GM18520 (cell line): ENCODE measurements at regions not wholly inside any gene's neighbourhood (a gene's known extent, or its start where the extent isn't known, plus 50 kb on each side); places are given as distances from the start of the nearest gene placed in this dataset.
"Not testable (repeated sequence)": the region's sequence is repeated elsewhere in the genome, so short reads cannot be mapped to it uniquely, and the experiment has no call there.

Experiments
- ATAC-seq: cut with Tn5 transposase; IDR thresholded peaks from one replicate; pipeline ENCODE4 v1.9.1; 2021; ENCODE audit not compliant: unreplicated experiment

DNA sequence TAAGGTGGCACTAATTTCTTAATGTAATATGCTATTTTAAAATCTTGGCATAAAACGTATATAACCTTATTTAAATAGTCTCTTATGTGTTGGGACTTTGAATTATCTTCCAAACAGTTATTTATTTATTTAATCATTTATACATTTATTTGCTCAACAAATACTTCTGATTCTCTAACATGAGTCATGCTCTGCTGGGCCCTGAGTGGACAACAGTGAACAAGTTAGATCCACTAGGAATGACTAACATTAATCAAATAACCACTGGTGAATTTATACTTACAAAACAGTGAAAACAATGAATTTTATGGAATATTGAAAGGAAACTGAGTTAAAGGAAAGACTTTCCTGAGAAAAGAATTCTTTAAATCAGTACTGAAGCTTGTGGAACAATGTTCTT lies 1257.2 kb upstream of the CHAC2 start:
- no peak for ATAC-seq

DNA sequence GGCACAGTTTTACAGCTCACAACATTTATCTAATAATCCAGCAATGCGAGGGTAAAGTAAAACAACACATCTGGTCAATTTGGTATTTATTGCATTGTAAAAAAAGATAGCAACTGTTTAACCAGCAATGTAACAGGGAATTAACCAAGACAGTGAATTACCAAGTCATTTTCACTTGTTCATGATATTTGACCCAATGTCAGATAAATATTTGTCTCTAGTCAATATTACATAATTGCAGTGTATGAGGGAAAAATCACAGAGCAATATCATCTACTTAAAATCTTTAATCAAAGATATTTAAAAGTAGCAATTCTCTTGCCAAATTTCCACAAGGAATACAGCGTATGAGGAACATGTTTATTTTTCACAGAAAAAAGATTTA lies 1265.1 kb upstream of the CHAC2 start:
- no peak for ATAC-seq

DNA sequence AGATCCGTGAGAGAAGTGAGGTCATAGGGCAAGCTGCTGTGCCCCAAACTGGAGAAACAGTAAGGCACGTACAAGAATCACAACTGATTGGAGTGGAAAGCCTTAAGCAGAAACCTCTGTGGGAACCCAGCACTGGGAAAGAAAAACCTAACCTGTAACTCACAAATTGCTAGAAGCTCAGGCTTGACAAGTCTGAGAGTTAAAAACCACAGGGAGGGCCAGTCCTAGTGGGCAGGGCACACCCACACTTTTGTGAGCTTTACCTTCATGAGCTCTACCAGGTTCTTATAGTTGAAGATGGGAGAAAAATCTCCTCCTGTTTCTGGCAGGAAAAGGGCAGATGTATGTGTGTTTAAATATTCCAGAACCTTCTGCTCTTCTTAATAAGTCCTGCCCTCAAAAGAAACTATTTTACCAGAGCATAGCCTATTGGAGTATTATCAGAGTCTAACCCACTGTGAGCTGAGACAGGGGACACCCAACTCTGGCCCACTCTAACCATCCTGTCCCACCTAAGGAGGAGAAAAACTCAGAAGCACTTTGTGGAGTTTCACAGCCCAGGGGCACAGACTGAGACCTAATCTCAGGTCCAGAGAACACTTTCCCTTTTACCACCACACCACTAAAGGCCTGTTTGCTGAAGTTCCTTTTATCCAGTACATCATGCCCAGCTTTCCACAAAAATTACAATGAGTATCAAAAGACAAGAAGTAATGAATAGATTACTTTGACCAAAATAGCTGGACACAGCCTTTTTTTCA lies 1265.7 kb upstream of the CHAC2 start:
- no peak for ATAC-seq

DNA sequence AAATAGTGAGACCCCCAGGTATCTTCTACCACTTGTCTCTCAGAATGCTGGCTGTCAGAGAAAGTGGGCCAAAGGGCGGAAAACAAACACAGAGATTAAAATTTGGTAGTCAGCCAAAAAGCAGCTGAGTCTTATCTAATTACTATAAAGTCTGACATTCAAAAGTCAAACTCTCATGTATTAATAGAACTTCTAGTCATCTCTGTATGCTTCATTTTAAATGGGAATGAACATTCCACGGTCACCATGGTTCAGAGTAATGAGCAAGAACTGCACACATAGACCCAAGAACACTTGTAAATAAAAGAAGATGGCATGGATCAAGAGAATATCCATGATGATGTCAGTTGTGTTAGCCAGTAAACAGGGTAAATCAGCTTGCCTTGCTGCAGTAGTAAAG lies 1267.0 kb upstream of the CHAC2 start:
- ATAC-seq = no peak

DNA sequence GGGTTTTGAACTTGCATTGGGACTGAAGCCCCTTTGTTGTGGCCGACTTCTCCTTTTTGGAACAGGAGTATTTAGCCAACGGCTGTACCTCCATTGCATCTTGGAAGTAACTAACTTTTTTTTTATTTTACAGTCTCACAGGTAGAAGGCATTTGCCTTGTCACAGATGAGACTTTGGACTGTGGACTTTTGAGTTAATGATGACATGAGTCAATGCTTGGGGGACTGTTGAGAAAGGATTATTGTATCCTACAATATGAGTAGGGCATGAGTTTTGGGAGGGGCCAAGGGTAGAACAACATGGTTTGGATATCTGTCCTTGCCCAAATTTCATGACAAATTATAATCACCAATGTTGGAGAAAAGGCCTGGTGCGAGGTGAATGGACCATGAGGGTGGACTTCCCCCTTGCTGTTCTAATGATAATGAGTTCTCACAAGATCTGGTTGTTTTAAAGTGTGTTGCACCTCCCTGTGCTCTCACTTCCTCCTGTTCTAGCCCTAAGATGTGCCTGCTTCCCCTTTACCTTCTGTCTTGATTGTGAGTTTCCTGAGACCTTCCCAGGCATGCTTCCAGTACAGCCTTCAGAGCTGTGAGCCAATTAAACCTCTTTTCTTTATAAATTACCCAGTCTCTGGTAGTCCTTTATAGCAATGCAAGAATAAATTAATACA lies 1269.4 kb upstream of the CHAC2 start:
- no peak for ATAC-seq

DNA sequence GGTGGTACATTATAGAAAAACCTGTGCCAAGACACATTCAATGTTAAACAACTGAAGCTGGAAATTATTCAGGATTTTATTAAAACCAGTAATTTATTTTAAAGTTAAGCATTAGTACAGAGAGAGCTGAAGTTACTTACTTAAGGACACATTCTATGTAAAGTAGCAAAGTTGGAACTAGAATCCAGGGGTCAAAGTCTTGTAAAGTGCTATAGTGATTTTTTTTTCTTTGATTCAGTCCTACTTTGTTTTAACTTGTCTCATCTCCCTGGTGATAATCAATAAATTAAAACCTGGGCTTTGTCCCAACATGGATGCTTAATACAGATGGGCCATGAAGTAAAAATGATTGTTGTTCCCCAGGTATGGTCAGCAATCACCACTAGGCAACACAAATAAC lies 1271.8 kb upstream of the CHAC2 start:
- no peak for ATAC-seq

DNA sequence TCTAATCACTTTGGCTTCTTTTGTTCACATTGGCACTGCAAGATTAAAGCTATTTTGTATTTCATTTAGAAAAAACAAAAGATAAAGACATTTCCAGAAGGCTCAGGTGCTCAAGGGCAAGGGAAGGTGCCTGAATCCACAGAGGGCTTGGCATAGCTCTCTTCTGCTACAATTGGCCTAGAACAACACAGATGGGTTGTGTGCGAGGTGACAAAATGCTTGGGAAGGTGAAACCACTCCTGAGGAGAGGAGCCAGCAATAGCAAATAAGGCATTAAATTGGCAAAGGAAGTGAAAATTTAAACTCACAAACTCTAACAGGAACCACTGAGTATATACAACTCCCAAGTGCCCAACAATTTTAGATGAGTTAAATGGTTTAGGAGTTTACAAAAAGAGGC lies 1290.4 kb upstream of the CHAC2 start:
- no peak for ATAC-seq

DNA sequence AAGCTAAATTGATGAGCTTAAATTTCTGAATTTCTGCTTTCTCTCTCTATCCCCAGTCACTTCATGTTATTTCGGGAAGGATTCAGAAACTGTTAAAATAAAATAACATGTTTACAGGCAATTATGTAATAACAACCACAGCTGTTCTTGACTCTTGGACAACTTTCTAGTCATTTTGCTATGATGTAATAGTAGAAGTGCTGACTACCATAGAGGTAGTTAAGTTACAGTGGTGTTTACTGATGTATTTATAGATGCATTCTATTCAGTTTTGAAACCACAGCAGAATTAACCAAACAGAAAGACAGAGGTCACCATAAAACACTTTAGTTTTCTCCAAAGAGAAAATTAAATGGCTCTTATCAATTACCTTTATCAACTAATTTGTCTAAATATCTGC lies 1292.0 kb upstream of the CHAC2 start:
- ATAC-seq = no peak

DNA sequence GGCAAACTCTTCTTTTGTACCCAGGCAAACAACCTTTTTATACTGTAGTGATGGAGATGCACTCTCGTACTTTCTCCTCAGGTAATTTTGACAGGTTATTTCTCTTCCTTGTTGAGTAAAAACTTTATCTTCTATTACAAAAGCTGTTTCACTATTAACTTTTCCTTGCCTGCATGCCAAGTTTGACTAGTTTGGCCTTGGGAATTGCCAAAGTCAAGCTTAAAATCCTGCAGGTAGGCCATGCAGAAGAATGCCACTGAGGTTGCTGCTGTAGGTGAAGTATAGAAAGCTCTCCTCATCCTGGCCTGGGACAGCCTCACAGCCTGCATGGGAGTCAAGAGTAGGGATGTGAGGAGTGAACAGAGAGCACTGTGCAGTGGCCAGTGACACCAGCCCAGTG lies 1293.5 kb upstream of the CHAC2 start:
- ATAC-seq = no peak

DNA sequence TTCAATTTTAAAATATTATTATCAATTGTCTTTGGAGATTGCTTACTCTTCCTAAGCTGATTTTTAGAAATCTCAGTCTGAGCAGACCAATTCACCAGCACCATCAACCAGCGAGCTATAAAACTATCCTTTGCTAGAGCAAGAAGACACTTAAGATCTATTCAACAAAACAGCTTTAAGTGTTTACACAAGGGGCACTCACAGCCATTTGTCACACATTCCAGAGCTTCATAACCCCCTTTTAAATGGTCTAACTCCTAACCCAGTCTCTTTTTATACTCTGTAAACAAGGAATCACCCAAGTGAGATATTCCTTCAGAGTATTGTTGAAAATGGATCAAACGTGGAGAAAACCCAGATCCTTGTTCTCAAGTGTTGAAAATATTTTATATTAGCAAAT lies 1294.1 kb upstream of the CHAC2 start:
- no peak for ATAC-seq

DNA sequence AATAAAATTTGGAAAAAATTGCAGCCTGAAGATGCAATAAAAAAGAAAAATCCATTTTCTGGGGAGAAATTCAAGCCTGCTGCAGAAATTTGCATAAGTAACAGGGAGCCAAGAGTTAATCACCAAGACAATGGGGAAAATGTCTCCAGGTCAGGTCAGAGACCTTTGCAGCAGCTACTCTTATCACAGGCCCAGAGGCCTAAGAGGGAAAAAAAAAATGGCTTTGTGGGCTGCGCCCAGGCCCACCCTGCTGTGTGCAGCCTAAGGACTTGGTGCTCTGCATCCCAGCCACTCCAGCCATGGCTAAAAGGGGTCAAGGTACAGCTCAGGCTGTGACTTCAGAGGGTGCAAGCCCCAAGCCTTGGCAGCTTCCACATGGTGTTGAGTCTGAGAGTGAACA lies 1297.1 kb upstream of the CHAC2 start:
- ATAC-seq = not testable (repeated sequence)

DNA sequence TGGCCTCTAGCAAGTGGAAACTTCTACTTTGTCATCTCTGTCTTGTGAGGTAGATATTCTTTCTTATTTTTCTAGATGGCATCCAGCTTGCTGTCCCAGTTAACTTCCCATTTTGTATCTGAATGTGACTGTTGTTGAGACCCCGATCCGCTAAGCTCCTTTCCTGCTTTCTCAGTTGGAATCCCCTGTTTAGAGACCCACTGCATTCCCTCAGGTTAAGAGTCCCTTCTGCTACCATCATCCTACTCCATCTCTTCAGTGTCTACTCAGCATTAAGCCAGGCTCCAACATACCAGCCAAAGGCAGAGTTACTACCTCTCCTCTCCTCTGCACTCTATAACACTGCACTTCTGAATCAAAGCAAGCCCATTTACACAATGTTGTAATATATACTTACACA lies 1300.4 kb upstream of the CHAC2 start:
- ATAC-seq = no peak

DNA sequence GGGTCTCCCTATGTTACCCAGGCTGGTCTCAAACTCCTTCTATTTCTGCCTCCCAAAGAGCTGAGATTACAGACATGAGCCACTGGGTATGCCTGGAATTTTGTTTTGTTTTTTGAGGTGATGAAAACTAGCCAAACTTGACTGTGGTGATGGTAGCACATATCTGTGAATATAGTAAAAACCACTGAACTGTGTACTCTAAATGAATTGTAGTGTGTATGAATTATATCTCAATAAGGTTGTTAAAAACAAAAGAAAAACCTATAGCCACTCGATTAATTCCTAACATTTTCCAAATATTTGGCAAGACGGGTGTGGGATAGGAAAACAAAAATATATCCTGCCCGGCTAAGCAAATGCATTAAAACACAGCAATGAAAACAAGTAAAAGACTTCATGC lies 1302.3 kb upstream of the CHAC2 start:
- no peak for ATAC-seq

DNA sequence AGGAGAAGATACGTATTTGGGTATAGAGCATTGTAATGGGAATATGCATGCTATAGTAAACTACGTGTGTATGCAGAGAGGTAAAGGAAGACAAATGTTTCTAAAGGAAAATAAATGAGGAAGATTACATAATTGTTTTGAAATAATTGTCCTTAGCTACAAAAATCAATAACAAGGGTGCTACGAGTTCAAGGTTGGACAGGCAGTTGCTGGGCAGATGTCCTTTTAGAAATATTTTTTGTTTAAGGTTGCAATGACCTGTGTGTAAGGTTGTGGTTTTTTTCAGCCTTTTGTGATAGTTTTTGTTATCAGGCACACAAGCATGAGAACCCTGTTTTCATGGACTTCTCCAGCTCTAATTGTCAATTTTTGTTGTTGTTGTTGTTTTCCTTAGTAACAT lies 1304.1 kb upstream of the CHAC2 start:
- no peak for ATAC-seq

DNA sequence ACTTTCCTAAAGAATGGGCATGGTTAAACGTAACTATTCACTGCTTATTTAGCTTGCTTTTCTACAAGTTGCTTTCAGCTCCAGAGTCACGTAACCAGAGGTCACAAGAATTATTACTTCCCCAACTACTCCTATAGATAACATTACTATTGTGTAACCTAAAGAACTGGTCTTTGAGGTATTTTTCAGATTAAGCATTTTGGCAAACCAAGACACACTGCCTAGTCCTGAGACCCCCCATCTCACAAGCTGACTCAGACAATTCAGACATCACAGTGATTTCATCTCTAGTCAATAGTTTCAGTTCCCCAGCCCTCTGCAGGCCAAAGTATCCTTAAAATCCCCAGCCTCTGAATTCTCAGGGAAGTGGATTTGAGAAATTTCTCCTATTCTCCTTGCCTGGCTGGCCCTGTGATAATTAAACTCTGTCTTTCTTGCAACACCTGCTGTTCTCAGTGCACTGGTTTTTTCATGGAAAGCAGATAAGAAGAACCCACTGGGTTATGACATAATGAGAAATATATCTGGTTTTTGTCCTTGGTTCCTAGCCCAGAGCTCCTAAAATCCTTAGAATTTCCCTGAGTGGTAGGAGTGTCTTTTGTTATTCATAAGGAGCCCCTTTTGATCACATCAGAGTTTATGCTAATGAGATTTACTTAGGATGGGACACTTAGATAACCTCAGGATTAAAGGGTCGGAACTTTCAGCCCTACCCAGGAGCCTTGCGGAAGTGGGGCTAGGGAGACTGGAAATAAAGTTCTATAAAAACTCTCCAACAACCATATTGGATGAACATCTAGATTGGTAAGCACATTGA lies 1310.8 kb upstream of the CHAC2 start:
- no peak for ATAC-seq

DNA sequence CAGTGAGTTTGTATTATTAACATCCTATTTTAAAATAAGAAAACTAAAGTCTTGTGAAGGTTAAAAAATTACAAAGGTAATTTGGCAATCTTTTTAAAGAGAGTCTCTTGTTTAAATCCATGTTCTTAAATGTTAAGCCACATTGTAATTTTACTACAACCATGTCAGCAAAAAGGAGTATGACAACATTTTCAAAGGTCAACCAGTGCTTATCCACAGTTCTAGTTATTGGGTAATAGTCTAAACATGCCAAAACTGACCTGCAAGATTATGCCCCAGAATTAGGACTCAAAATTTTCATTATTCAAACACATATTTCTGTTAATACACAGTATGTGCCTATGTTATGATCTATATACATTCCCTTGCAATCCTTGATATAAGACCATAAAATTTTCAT lies 1312.6 kb upstream of the CHAC2 start:
- ATAC-seq = no peak

DNA sequence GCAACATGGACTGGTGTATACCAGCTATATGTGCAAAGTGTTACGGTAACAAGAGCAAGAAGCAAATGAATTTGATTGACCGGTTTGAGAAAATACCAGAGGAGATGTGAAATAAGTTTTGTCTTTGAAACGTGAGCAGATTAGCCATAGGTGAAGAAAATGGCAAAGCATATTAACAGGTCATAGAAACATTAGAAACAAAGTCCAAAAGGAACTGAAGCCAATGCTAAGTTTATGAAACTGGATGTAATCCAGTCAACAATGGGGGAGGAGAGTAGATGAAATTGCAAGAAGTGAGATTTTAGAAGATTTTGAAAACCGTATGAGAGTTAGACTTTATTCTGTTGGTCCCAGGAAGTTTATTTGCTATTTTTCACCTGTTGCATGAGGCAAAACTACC lies 1315.4 kb upstream of the CHAC2 start:
- ATAC-seq = no peak

DNA sequence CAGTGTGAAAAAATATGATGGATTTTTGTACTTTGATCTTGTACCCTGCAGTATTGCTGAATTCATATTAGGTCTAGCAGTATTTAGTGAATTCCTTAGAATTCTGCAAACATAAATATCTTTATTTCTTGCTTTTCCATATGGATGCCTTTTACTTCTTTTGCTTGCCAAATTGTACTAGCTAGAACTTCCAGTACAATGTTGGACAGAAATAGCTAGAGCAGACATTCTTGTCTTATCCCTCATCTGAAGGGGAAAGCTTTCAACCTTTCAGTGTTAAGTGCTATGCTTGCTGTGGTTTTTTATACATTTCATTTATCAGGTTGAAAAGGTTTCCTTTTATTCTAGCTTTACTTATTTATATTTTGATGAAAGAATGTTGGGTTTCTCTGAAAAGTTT lies 1321.9 kb upstream of the CHAC2 start:
- ATAC-seq = no peak

DNA sequence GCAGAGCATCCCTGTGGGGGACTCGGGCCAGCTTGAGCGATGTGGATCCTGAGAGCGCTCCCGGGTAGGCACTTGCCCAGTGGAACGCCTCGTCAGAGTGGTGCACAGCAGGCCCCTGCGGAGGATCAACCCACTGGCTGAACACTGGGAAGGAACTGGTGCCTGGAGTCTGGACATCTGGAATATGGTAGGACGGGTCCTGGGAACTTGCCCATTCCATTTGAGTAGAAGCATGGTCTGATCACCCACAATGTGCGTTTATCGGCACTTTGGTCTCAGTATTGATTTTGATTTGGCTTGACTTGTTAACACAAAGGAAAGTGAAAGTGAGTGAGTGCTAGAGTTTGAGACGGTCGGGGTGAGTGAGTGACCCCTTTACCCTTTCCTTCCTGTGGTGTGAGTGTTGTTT lies 1336.2 kb upstream of the CHAC2 start:
- ATAC-seq = no peak

DNA sequence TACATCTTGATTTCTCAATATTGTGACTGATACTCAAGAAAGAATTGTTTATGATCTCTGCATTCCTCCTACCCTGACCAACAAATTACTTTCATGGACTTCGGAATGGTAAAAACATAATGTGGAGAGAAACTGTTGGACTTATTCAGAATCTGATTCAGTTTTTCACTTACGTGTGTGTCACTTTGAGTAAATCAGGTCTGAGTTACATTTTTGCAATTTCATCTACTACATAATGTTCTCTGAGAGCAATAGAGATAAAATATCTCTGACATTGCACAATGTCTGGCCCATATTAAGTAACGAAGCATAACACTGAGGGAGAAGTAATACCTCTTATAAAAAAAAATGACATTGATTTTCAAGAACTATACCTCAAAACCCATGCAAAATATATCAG lies 1337.9 kb upstream of the CHAC2 start:
- no peak for ATAC-seq

DNA sequence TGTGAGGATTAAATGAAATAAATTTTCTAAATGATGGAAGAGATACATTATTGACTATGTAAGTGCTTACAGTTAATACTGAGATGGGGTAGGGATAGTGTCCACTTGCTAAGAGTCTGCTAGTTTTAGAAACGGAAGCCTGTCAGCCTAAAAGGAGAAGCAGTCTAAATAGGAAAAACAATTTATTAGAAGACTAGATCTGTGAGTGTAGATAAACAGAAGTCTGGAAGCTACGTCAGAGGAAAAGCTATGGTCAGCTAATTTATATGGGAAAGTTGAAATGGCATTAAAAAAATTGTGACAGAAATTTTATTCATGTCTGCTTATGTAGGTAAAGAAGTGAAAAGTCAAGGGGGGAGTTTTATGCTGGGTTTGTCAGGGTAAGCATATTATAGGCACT lies 1338.4 kb upstream of the CHAC2 start:
- no peak for ATAC-seq

DNA sequence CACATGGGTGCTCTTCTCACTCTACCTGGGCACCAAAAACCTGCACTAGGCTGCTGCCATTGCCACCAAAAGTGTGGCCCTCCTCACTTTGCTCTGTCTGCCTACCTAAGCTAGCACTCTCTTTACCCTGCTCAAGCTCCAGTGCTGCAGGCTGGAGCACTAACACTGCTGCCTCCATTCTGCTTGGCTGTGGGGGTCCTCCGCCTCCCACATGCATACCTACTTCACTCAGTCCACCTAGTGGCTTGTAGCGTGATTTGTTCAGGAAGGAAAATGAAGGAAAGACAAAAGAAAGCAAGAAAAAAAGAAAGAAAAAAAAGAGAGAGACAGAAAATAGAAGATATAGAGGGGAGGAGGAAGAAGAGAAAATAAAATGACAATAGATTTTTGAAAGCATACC lies 1339.4 kb upstream of the CHAC2 start:
- no peak for ATAC-seq
